K562 (cell line): ENCODE measurements at regions not wholly inside any gene's neighbourhood (a gene's known extent, or its start where the extent isn't known, plus 50 kb on each side); places are given as distances from the start of the nearest gene placed in this dataset.

Experiments
- ATAC-seq: fragments of 200-7000 bp; cut with Tn5 transposase; 3 replicates; pipeline ENCODE4 v1.9.1; 2020; ENCODE audit warnings: moderate library complexity
- BruUV-seq: library from RNA; stranded (reverse); fragments of 400-500 nt; replicated peaks from 2 replicates; lab custom pipeline; 2021; lab: Mats Ljungman, UMichigan
- CTCF ChIA-PET: fragments of 300-600 bp; formaldehyde crosslinking; extraction: SDS; loops from one replicate; lab custom pipeline; 2021; ENCODE audit warnings: low intra/inter-chr PET ratio; lab: Yijun Ruan, JAX
- POLR2A ChIA-PET: fragments of 300-600, 350-650 bp; sonication (Branson Sonifier 250); formaldehyde crosslinking; extraction: SDS; loops from one replicate; lab custom pipeline; 2021; ENCODE audit warnings: antibody characterized with exemption, inconsistent platforms; lab: Yijun Ruan, JAX
- DNase-seq, 4 experiments: peaks; one replicate each; pipeline versions ENCODE4 v3.0.0 to v3.0.0-alpha.2; 2011 to 2018; ENCODE audit warnings: low spot score in 3 of 4, mixed read lengths in 3 of 4; ENCODE audit errors: extremely low read depth in 1 of 4
- FAIRE-seq: peaks from 2 replicates; lab custom pipeline; 2011; peaks lifted over from hg19 to GRCh38; lab: Jason Lieb, UNC
- H2AFZ ChIP-seq: 2 replicates; pipeline ENCODE4 v1.6.0; 2011; ENCODE audit warnings: low read depth, low read length, control low read depth, inconsistent platforms
- H3K27ac ChIP-seq: fragments of 200-600 bp; 3 replicates; pipeline ENCODE4 v1.8.0; 2011; ENCODE audit warnings: low read depth, mild to moderate bottlenecking, control low read depth, inconsistent platforms, low read length, moderate library complexity, mixed read lengths; ENCODE audit errors: extremely low read depth
- H3K27me3 ChIP-seq, 2 experiments: fragments of 300-600 bp in 1 of 2; 2 replicates in 1 of 2; 3 replicates in 1 of 2; pipeline versions ENCODE4 v1.6.0 to v1.8.0; 2011; ENCODE audit warnings: inconsistent platforms in 2 of 2, low read length in 2 of 2, mild to moderate bottlenecking in 1 of 2, mixed read lengths in 1 of 2, moderate library complexity in 1 of 2; ENCODE audit not compliant: control insufficient read depth in 2 of 2, insufficient read depth in 2 of 2
- H3K36me3 ChIP-seq: fragments of 300-600 bp; 3 replicates; pipeline ENCODE4 v1.8.0; 2011; ENCODE audit warnings: mild to moderate bottlenecking, low read length, inconsistent platforms; ENCODE audit not compliant: control insufficient read depth, insufficient read depth
- H3K4me1 ChIP-seq, 2 experiments: fragments of 200-600 bp in 1 of 2; replicated peaks in 1 of 2; 2 replicates in 1 of 2; 3 replicates in 1 of 2; pipeline versions ENCODE4 v1.5.1 to v1.8.0; 2011; ENCODE audit warnings: inconsistent platforms in 2 of 2, low read length in 2 of 2, mild to moderate bottlenecking in 1 of 2, mixed read lengths in 1 of 2, moderate library complexity in 1 of 2; ENCODE audit not compliant: control insufficient read depth in 2 of 2, insufficient read depth in 2 of 2
- H3K4me2 ChIP-seq: 2 replicates; pipeline ENCODE4 v1.6.1; 2011; ENCODE audit warnings: low read length, control low read depth, inconsistent platforms, mixed read lengths; ENCODE audit not compliant: insufficient read depth
- H3K4me3 ChIP-seq: fragments of 200-600 bp; sonication (generic), shearing (Covaris generic); 2 replicates; pipeline ENCODE4 v1.5.1; 2016; ENCODE audit warnings: control low read depth, inconsistent platforms
- H3K79me2 ChIP-seq: fragments of 200-600 bp; 3 replicates; pipeline ENCODE4 v1.8.0; 2011; ENCODE audit warnings: low read length, inconsistent platforms; ENCODE audit not compliant: control insufficient read depth, insufficient read depth
- H3K9ac ChIP-seq, 2 experiments: 2 replicates each; pipeline versions ENCODE4 v1.6.0 to v1.6.1; 2011; ENCODE audit warnings: low read depth in 2 of 2, low read length in 2 of 2, control low read depth in 1 of 2, inconsistent platforms in 1 of 2, mild to moderate bottlenecking in 1 of 2, mixed read lengths in 1 of 2; ENCODE audit not compliant: insufficient read depth in 1 of 2
- H3K9me1 ChIP-seq: one replicate; pipeline ENCODE4 v1.6.0; 2011; ENCODE audit warnings: inconsistent platforms, mild to moderate bottlenecking, low read length, moderate library complexity; ENCODE audit not compliant: control insufficient read depth, insufficient read depth
- H3K9me3 ChIP-seq: replicated peaks from 2 replicates; pipeline ENCODE4 v1.5.1; 2011; ENCODE audit warnings: low read depth, low read length, inconsistent platforms; ENCODE audit not compliant: control insufficient read depth, insufficient read depth
- H4K20me1 ChIP-seq: replicated peaks from 2 replicates; pipeline ENCODE4 v1.6.1; 2011; ENCODE audit warnings: low read length, inconsistent platforms, mixed read lengths; ENCODE audit not compliant: control insufficient read depth, insufficient read depth
- ARID3B ChIP-seq: fragments of 250-450 bp; sonication (Bioruptor Pico); IDR thresholded peaks from 2 replicates; pipeline ENCODE4 v1.4.0; 2020; ENCODE audit warnings: borderline replicate concordance
- ATF3 ChIP-seq, 2 experiments: fragments of 450-650 bp in 1 of 2; sonication (generic) in 1 of 2; formaldehyde crosslinking in 1 of 2; IDR thresholded peaks in 1 of 2; conservative IDR thresholded peaks in 1 of 2; 2 replicates each; pipeline versions ENCODE4 v1.6.1 to v1.8.1; 2016 to 2023; ENCODE audit warnings: mild to moderate bottlenecking in 2 of 2, moderate library complexity in 2 of 2, inconsistent platforms in 1 of 2, missing genetic modification reagents in 1 of 2
- BDP1 ChIP-seq: IDR thresholded peaks from 3 replicates; pipeline ENCODE4 v1.6.1; 2011; ENCODE audit not compliant: insufficient read length, insufficient read depth
- CBX5 ChIP-seq: IDR thresholded peaks from 2 replicates; pipeline ENCODE4 v1.6.1; 2014; ENCODE audit warnings: low read depth, borderline replicate concordance
- CHCHD3 ChIP-seq: fragments of 250-450 bp; sonication (Bioruptor Pico); IDR thresholded peaks from 2 replicates; pipeline ENCODE4 v2.1.2; 2022; ENCODE audit warnings: mild to moderate bottlenecking
- EP400 ChIP-seq: fragments of 450-650 bp; IDR thresholded peaks from 2 replicates; pipeline ENCODE4 v1.6.1; 2017; ENCODE audit warnings: antibody characterized with exemption, mild to moderate bottlenecking, moderate library complexity
- KDM1A ChIP-seq, 2 experiments: fragments of 450-650 bp; IDR thresholded peaks; 2 replicates each; pipeline ENCODE4 v1.6.1; 2016; ENCODE audit warnings: mild to moderate bottlenecking in 2 of 2
- SREBF2 ChIP-seq: sonication (generic); formaldehyde crosslinking; IDR thresholded peaks from 2 replicates; pipeline ENCODE4 v1.4.0; 2020; ENCODE audit warnings: mild to moderate bottlenecking, missing genetic modification reagents
- ZBTB9 ChIP-seq: fragments of 450-650 bp; formaldehyde crosslinking; IDR thresholded peaks from 2 replicates; pipeline ENCODE4 v1.4.0; 2020; ENCODE audit warnings: mild to moderate bottlenecking, moderate library complexity
- ZFP91 ChIP-seq: sonication (generic); formaldehyde crosslinking; IDR thresholded peaks from 2 replicates; pipeline ENCODE4 v1.8.0; 2022; ENCODE audit warnings: mild to moderate bottlenecking, missing genetic modification reagents
- ZNF354B ChIP-seq: fragments of 250-450 bp; sonication (Bioruptor Pico); IDR thresholded peaks from 2 replicates; pipeline ENCODE4 v1.4.0; 2020
- ZNF395 ChIP-seq: fragments of 200-800 bp; sonication (Bioruptor generic); IDR thresholded peaks from 2 replicates; pipeline ENCODE4 v1.6.1; 2017; ENCODE audit warnings: missing genetic modification characterization, missing compliant biosample characterization
- ZNF398 ChIP-seq: fragments of 250-450 bp; sonication (Bioruptor Pico); IDR thresholded peaks from 2 replicates; pipeline ENCODE4 v1.8.0; 2021; ENCODE audit warnings: moderate library complexity, mild to moderate bottlenecking, inconsistent platforms
- ZNF551 ChIP-seq: fragments of 250-450 bp; sonication (Bioruptor Pico); IDR thresholded peaks from 2 replicates; pipeline ENCODE4 v1.5.0; 2021; ENCODE audit warnings: mild to moderate bottlenecking, moderate library complexity
- WGBS: fragments of 100-300 bp; shearing (Covaris generic); methylation state at CpG from one replicate; pipeline ENCODE4 v1.1.6; 2016; ENCODE audit warnings: low coverage, mixed read lengths; ENCODE audit not compliant: insufficient coverage; ENCODE audit errors: missing lambda C conversion rate; 5-methylcytosine and 5-hydroxymethylcytosine counted together
- in situ Hi-C: fragments of 300-500 bp; cut with MboI; formaldehyde crosslinking; loops from 4 replicates; pipeline ENCODE4 v1.15.0; 2018; ENCODE audit warnings: inconsistent platforms, mixed read lengths
- intact Hi-C: fragments of 100-400 bp; cut with micrococcal nuclease; formaldehyde crosslinking; loops from 2 replicates; pipeline ENCODE4 v1.14.2; 2022

GRCh38 chr2:57185568-57185967 lies 861.0 kb upstream of the VRK2 start:
- H2AFZ ChIP-seq: no peak overlapping the region
- no TSS peak for BruUV-seq
- no peaks in the 10 kb centered on the region for H3K9me1 ChIP-seq
- no peaks in the 10 kb centered on the region for H3K4me1 ChIP-seq
- H3K4me2 ChIP-seq: no peak overlapping the region
- no peak overlapping the region for H3K9ac ChIP-seq
- no peaks in the 10 kb centered on the region for H3K36me3 ChIP-seq
- H3K9me3 ChIP-seq: no peaks in the 10 kb centered on the region; the same call in 1 of the 2 replicates
- intact Hi-C loops (no loop called here), in situ Hi-C loops (no loop called here)
- POLR2A ChIA-PET: no interaction called here
- WGBS: 0% methylated on average over 3 of the region's 3 CpGs
- no peak for ATAC-seq
- H3K4me3 ChIP-seq: no peak overlapping the region
- H3K79me2 ChIP-seq: no peaks in the 10 kb centered on the region
- FAIRE-seq: no peak
- DNase-seq: no peak
- H4K20me1 ChIP-seq: no peaks in the 10 kb centered on the region
- CTCF ChIA-PET: no interaction called here
- no peak overlapping the region for H3K27ac ChIP-seq
- H3K27me3 ChIP-seq: no peaks in the 10 kb centered on the region
- TF ChIP-seq ZBTB9 (CRISPR knock-in tag) (no peak), ZNF395 (CRISPR knock-in tag) (no peak), ARID3B (no peak), EP400 (no peak), ATF3 (IDR thresholded peaks at IDR 0.05) (no peak), ATF3 (CRISPR knock-in tag; conservative IDR thresholded peaks at IDR 0.05) (no peak), ZFP91 (CRISPR knock-in tag) (no peak), SREBF2 (no peak), BDP1 (no peak), KDM1A (IDR thresholded peaks at IDR 0.05) (no peak), CHCHD3 (CRISPR knock-in tag) (no peak), ZNF551 (CRISPR knock-in tag) (no peak), CBX5 (no peak), ZNF354B (CRISPR knock-in tag) (no peak), ZNF398 (CRISPR knock-in tag) (no peak)
